Gastrocnemius medialis (tissue), 4 donors: ENCODE measurements at regions not wholly inside any gene's neighbourhood (a gene's known extent, or its start where the extent isn't known, plus 50 kb on each side); places are given as distances from the start of the nearest gene placed in this dataset.

Experiments used
- POLR2A ChIP-seq, 2 donors: fragments of 450-650 bp; IDR thresholded peaks; one replicate each; pipeline ENCODE4 v1.6.1; 2017; ENCODE audit warnings: antibody characterized with exemption in 2 of 2, mild to moderate bottlenecking in 2 of 2, moderate library complexity in 2 of 2
- TF ChIP-seq, protein P1 (sequence below), 5 experiments: fragments of 450-650 bp in 3 of 5; fragments of 200-600 bp in 2 of 5; sonication (generic) in 2 of 5; IDR thresholded peaks in 4 of 5; conservative IDR thresholded peaks in 1 of 5; 1 replicate in 4 of 5; 2 replicates in 1 of 5; pipeline ENCODE4 v1.5.1; 2016 to 2019; ENCODE audit warnings: antibody characterized with exemption in 5 of 5, mild to moderate bottlenecking in 3 of 5, moderate library complexity in 3 of 5

DNA sequence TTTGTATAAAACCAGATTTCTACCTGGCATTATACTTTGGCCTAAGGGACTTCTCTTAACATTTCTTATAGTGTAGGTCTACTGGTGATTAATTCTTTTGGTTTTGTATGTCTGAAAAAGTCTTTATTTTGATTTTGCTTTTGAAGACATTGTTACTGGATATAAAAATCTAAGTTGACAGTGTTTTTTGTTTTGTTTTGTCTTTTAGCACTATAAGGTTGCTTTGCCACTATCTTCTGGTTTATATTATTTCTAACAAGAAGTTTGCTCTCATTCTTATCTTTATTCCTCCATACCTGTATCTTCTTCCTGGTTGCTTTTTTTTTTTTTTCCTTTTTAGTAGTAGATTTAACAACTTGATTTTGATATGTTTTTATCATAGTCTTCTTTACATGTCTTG is 76.0 kb downstream of the ING2 start:
- TF ChIP-seq, protein P1, sequence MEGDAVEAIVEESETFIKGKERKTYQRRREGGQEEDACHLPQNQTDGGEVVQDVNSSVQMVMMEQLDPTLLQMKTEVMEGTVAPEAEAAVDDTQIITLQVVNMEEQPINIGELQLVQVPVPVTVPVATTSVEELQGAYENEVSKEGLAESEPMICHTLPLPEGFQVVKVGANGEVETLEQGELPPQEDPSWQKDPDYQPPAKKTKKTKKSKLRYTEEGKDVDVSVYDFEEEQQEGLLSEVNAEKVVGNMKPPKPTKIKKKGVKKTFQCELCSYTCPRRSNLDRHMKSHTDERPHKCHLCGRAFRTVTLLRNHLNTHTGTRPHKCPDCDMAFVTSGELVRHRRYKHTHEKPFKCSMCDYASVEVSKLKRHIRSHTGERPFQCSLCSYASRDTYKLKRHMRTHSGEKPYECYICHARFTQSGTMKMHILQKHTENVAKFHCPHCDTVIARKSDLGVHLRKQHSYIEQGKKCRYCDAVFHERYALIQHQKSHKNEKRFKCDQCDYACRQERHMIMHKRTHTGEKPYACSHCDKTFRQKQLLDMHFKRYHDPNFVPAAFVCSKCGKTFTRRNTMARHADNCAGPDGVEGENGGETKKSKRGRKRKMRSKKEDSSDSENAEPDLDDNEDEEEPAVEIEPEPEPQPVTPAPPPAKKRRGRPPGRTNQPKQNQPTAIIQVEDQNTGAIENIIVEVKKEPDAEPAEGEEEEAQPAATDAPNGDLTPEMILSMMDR (IDR thresholded peaks at IDR 0.05 in 4 of 5, conservative IDR thresholded peaks at IDR 0.05 in 1 of 5) = no peak
- no peak for TF ChIP-seq POLR2A (IDR thresholded peaks at IDR 0.05)
